DOHH2 (cell line): ENCODE measurements at regions not wholly inside any gene's neighbourhood (a gene's known extent, or its start where the extent isn't known, plus 50 kb on each side); places are given as distances from the start of the nearest gene placed in this dataset.

Source experiments
- H3F3A ChIP-seq: fragments of 200-600 bp; sonication (generic), shearing (Covaris generic); 2 replicates; pipeline ENCODE4 v1.6.0; 2016; ENCODE audit warnings: antibody characterized with exemption, mild to moderate bottlenecking; ENCODE audit not compliant: control insufficient read depth, insufficient read depth
- H3K27ac ChIP-seq: fragments of 200-600 bp; sonication (generic); 2 replicates; pipeline ENCODE4 v1.5.1; 2014; ENCODE audit warnings: low read depth, mild to moderate bottlenecking, low read length, moderate library complexity
- H3K27me3 ChIP-seq: fragments of 200-600 bp; sonication (generic); 2 replicates; pipeline ENCODE4 v1.6.1; 2014; ENCODE audit warnings: mild to moderate bottlenecking, low read length, mixed read lengths; ENCODE audit not compliant: control insufficient read depth
- H3K36me3 ChIP-seq: fragments of 200-600 bp; sonication (generic); 2 replicates; pipeline ENCODE4 v1.6.1; 2014; ENCODE audit warnings: mild to moderate bottlenecking, low read length, moderate library complexity, mixed read lengths; ENCODE audit not compliant: control insufficient read depth
- H3K4me1 ChIP-seq: fragments of 200-600 bp; sonication (generic); 2 replicates; pipeline ENCODE4 v1.6.1; 2014; ENCODE audit warnings: mild to moderate bottlenecking, low read length, mixed read lengths; ENCODE audit not compliant: control insufficient read depth
- H3K4me2 ChIP-seq: fragments of 200-600 bp; sonication (generic); 2 replicates; pipeline ENCODE4 v1.6.0; 2014; ENCODE audit warnings: mild to moderate bottlenecking, low read length, moderate library complexity
- H3K4me3 ChIP-seq: fragments of 200-600 bp; sonication (generic); 2 replicates; pipeline ENCODE4 v1.5.1; 2014; ENCODE audit warnings: mild to moderate bottlenecking, low read length, mixed read lengths
- H3K79me2 ChIP-seq: fragments of 200-600 bp; sonication (generic); 2 replicates; pipeline ENCODE4 v1.6.1; 2014; ENCODE audit warnings: mild to moderate bottlenecking, low read length, mixed read lengths; ENCODE audit not compliant: control insufficient read depth
- H3K9me2 ChIP-seq: fragments of 200-600 bp; sonication (generic); replicated peaks from 2 replicates; pipeline ENCODE4 v1.6.1; 2014; ENCODE audit warnings: mild to moderate bottlenecking, low read length, mixed read lengths; ENCODE audit not compliant: control insufficient read depth
- H3K9me3 ChIP-seq: fragments of 200-600 bp; sonication (generic); 2 replicates; pipeline ENCODE4 v1.6.1; 2014; ENCODE audit warnings: antibody characterized with exemption, low read length, mixed read lengths; ENCODE audit not compliant: control insufficient read depth, insufficient read depth
- H4K20me1 ChIP-seq: fragments of 200-600 bp; sonication (generic); 2 replicates; pipeline ENCODE4 v1.6.0; 2014; ENCODE audit warnings: low read depth, mild to moderate bottlenecking, antibody characterized with exemption, low read length, moderate library complexity; ENCODE audit not compliant: control insufficient read depth, insufficient read depth
- CTCF ChIP-seq: fragments of 200-600 bp; sonication (generic); IDR thresholded peaks from one replicate; pipeline ENCODE4 v1.5.1; 2014; ENCODE audit warnings: antibody characterized with exemption, mild to moderate bottlenecking, low read depth, low read length; ENCODE audit not compliant: poor library complexity, severe bottlenecking
- EZH2phosphoT487 ChIP-seq: fragments of 200-600 bp; sonication (generic); IDR thresholded peaks from 2 replicates; pipeline ENCODE4 v1.6.1; 2017; ENCODE audit warnings: borderline replicate concordance, mild to moderate bottlenecking, antibody characterized with exemption, low read length, moderate library complexity, mixed read lengths

GRCh38 chr2:41920181-41920580 is 127.6 kb upstream of the PKDCC start:
- no peaks in the 10 kb centered on the region for H3K4me1 ChIP-seq
- H3F3A ChIP-seq, result no peaks in the 10 kb centered on the region
- no peak for TF ChIP-seq EZH2phosphoT487
- no peak for TF ChIP-seq CTCF
- no peaks in the 10 kb centered on the region for H4K20me1 ChIP-seq
- no peak overlapping the region for H3K27ac ChIP-seq
- no peaks in the 10 kb centered on the region for H3K79me2 ChIP-seq
- peaks cover under 1% of the 10 kb centered on the region; the same call in 1 of the 2 replicates for H3K27me3 ChIP-seq
- H3K36me3 ChIP-seq, result no peaks in the 10 kb centered on the region
- H3K9me3 ChIP-seq, result no peaks in the 10 kb centered on the region
- no peak overlapping the region for H3K4me2 ChIP-seq
- no peak overlapping the region for H3K4me3 ChIP-seq
- H3K9me2 ChIP-seq, result no peaks in the 10 kb centered on the region

DNA sequence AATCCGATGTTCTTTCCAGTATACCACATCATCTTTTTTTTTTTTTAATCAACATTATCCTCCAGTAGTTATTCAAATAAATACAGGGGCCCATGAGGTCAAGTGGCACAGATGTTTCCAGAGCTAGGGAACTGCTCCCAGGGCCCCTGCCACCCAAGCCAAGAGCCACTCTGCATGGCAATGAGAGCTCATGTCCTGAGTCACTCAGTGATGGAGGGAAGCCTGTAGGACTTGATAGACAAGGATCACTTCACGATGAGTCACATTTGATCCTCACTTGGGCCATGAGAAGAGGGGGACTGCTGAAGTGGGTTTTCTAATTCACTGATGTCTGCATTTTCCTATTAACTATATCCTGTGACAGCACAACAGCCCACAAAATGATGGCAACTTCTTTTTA is 127.0 kb upstream of the PKDCC start:
- H3K4me3 ChIP-seq, result no peak overlapping the region
- H3K27ac ChIP-seq, result no peak overlapping the region
- no peaks in the 10 kb centered on the region for H4K20me1 ChIP-seq
- no peaks in the 10 kb centered on the region for H3F3A ChIP-seq
- no peak overlapping the region for H3K4me2 ChIP-seq
- H3K9me3 ChIP-seq, result no peaks in the 10 kb centered on the region
- TF ChIP-seq CTCF (no peak), EZH2phosphoT487 (no peak)
- H3K36me3 ChIP-seq, result no peaks in the 10 kb centered on the region
- no peaks in the 10 kb centered on the region for H3K9me2 ChIP-seq
- no peaks in the 10 kb centered on the region for H3K4me1 ChIP-seq
- H3K27me3 ChIP-seq, result no peaks in the 10 kb centered on the region
- H3K79me2 ChIP-seq, result no peaks in the 10 kb centered on the region

DNA sequence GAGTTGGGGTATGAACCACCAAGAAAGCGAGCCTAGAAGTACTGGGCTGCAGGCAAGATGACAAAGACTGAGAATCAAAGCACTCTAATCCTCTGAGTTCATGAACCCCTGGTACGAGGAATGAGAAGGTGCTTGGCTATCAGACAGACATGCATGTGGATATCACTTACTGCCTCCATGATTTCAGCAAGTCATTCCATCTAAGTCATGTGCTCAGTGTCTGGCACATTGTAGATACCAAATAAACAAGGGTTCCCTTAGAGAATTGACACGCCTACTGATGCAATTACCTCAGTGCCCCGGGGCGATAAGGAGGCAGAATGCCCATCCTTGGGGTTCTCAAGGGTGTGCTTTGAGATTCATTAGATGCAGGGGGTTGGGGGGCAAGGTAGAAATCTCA is 125.6 kb upstream of the PKDCC start:
- Histone ChIP-seq H3K9me3 (no peaks in the 10 kb centered on the region), H3K4me3 (no peak overlapping the region), H3K4me1 (no peaks in the 10 kb centered on the region), H3K4me2 (no peak overlapping the region), H3K27me3 (no peaks in the 10 kb centered on the region), H4K20me1 (no peaks in the 10 kb centered on the region), H3F3A (no peaks in the 10 kb centered on the region), H3K36me3 (no peaks in the 10 kb centered on the region), H3K27ac (no peak overlapping the region), H3K79me2 (no peaks in the 10 kb centered on the region), H3K9me2 (no peaks in the 10 kb centered on the region)
- no peak for TF ChIP-seq EZH2phosphoT487
- TF ChIP-seq CTCF, result no peak

DNA sequence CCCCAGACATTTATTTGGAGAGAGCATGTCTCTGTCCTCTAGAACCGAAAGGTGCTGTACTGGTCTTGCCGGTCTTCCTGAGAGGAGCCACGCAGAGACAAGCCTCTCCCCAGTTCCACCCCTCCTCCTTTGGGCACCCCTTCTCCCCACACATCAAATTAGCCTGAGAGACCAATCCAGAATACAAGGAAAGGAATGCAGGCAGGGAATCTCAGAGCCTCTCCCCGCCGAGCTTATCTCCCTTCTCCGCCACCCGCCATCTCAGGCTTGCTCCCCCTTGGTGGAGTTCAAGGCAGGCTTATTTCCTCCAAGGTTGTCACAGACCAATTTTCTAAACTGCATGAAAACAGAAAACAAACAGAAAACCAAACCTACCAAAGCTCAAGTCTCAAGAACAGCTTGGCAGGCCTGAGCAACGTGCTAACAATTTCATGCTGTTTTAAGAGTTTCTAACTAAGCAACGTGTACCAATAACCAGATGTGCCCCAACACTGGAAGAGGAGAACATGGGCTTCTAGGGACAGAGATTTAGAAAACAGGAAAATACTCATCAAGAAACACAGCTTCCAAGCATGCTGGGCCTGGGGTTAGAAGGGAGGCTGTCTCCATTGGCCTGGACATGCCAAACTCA is 124.5 kb upstream of the PKDCC start:
- no peaks in the 10 kb centered on the region for H4K20me1 ChIP-seq
- no peak overlapping the region for H3K4me3 ChIP-seq
- H3K27ac ChIP-seq, result no peak overlapping the region
- H3K9me2 ChIP-seq, result no peaks in the 10 kb centered on the region
- no peaks in the 10 kb centered on the region for H3F3A ChIP-seq
- H3K4me2 ChIP-seq, result no peak overlapping the region
- TF ChIP-seq CTCF (no peak), EZH2phosphoT487 (no peak)
- H3K27me3 ChIP-seq, result no peaks in the 10 kb centered on the region
- no peaks in the 10 kb centered on the region for H3K36me3 ChIP-seq
- H3K79me2 ChIP-seq, result no peaks in the 10 kb centered on the region
- H3K9me3 ChIP-seq, result no peaks in the 10 kb centered on the region
- no peaks in the 10 kb centered on the region for H3K4me1 ChIP-seq
